GM23338 (cell line): ENCODE measurements at regions not wholly inside any gene's neighbourhood (a gene's known extent, or its start where the extent isn't known, plus 50 kb on each side); places are given as distances from the start of the nearest gene placed in this dataset.

Source experiments
- ATAC-seq: fragments of 200-7000 bp; cut with Tn5 transposase; 3 replicates; pipeline ENCODE4 v1.9.1; 2020
- DNase-seq: peaks from one replicate; pipeline ENCODE4 v3.0.0-alpha.2; 2015; ENCODE audit warnings: low spot score
- H2AFZ ChIP-seq: fragments of 200-600 bp; sonication (generic); 2 replicates; pipeline ENCODE4 v1.8.0; 2016; ENCODE audit warnings: antibody characterized with exemption, mild to moderate bottlenecking, moderate library complexity
- H3F3A ChIP-seq: fragments of 200-600 bp; sonication (generic); replicated peaks from 2 replicates; pipeline ENCODE4 v1.8.0; 2017; ENCODE audit warnings: antibody characterized with exemption, mixed run types, low read depth
- H3K27ac ChIP-seq: fragments of 200-600 bp; sonication (generic); 2 replicates; pipeline ENCODE4 v1.6.1; 2016; ENCODE audit warnings: low read depth
- H3K27me3 ChIP-seq: fragments of 200-600 bp; sonication (generic); 2 replicates; pipeline ENCODE4 v1.8.0; 2016; ENCODE audit warnings: mild to moderate bottlenecking, mixed run types, moderate library complexity; ENCODE audit not compliant: insufficient read depth
- H3K36me3 ChIP-seq: fragments of 200-600 bp; sonication (generic); 2 replicates; pipeline ENCODE4 v1.8.0; 2016; ENCODE audit warnings: mild to moderate bottlenecking; ENCODE audit not compliant: insufficient read depth
- H3K4me1 ChIP-seq: fragments of 200-600 bp; sonication (generic); 2 replicates; pipeline ENCODE4 v1.8.0; 2016; ENCODE audit warnings: mild to moderate bottlenecking, moderate library complexity; ENCODE audit not compliant: insufficient read depth
- H3K4me2 ChIP-seq: fragments of 200-600 bp; sonication (generic); 2 replicates; pipeline ENCODE4 v1.7.1; 2017; ENCODE audit warnings: mixed run types
- H3K4me3 ChIP-seq: fragments of 200-600 bp; sonication (generic); 2 replicates; pipeline ENCODE4 v1.6.1; 2016; ENCODE audit warnings: mixed run types
- H3K79me2 ChIP-seq: fragments of 200-600 bp; sonication (generic); replicated peaks from 2 replicates; pipeline ENCODE4 v1.8.0; 2017; ENCODE audit warnings: mild to moderate bottlenecking; ENCODE audit not compliant: insufficient read depth
- H3K9me2 ChIP-seq: fragments of 200-600 bp; sonication (generic); 2 replicates; pipeline ENCODE4 v1.8.0; 2017; ENCODE audit not compliant: insufficient read depth
- H4K20me1 ChIP-seq: fragments of 200-600 bp; sonication (generic); replicated peaks from 2 replicates; pipeline ENCODE4 v1.8.0; 2017; ENCODE audit warnings: mild to moderate bottlenecking; ENCODE audit not compliant: insufficient read depth
- H3K27ac Mint-ChIP-seq: 2 replicates; pipeline ENCODE4 v1.8.0; 2020; ENCODE audit warnings: inconsistent platforms, mild to moderate bottlenecking, moderate library complexity, mixed read lengths
- H3K27me3 Mint-ChIP-seq: 3 replicates; pipeline ENCODE4 v1.8.0; 2022; ENCODE audit warnings: low read depth, mild to moderate bottlenecking, moderate library complexity, mixed read lengths, inconsistent platforms; ENCODE audit not compliant: insufficient read depth, poor library complexity
- H3K36me3 Mint-ChIP-seq: 3 replicates; pipeline ENCODE4 v1.8.0; 2021; ENCODE audit warnings: low read depth, mild to moderate bottlenecking, inconsistent platforms, moderate library complexity, mixed read lengths
- H3K4me1 Mint-ChIP-seq: 3 replicates; pipeline ENCODE4 v1.8.0; 2020; ENCODE audit warnings: mild to moderate bottlenecking, inconsistent platforms, mixed read lengths
- H3K4me3 Mint-ChIP-seq: 3 replicates; pipeline ENCODE4 v1.8.0; 2021; ENCODE audit warnings: moderate library complexity, mild to moderate bottlenecking, inconsistent platforms, mixed read lengths
- H3K9me3 Mint-ChIP-seq: 3 replicates; pipeline ENCODE4 v1.8.0; 2020; ENCODE audit warnings: moderate library complexity, mild to moderate bottlenecking, inconsistent platforms, mixed read lengths
- JUNB ChIP-seq: IDR thresholded peaks from one replicate; pipeline ENCODE4 v1.6.1; 2016; ENCODE audit warnings: antibody characterized with exemption; ENCODE audit not compliant: unreplicated experiment
- NANOG ChIP-seq: IDR thresholded peaks from 2 replicates; pipeline ENCODE4 v1.6.1; 2016; ENCODE audit warnings: antibody characterized with exemption, borderline replicate concordance
- POLR2AphosphoS5 ChIP-seq: IDR thresholded peaks from 2 replicates; pipeline ENCODE4 v1.6.1; 2016; ENCODE audit warnings: antibody characterized with exemption, low read depth
- TF ChIP-seq, protein P1 (sequence below), 2 experiments: fragments of 200-600 bp in 1 of 2; sonication (generic) in 1 of 2; conservative IDR thresholded peaks; 2 replicates each; pipeline versions ENCODE4 v1.5.1 to v1.6.1; 2016 to 2017; ENCODE audit warnings: antibody characterized with exemption in 2 of 2, low read depth in 2 of 2, mild to moderate bottlenecking in 2 of 2, moderate library complexity in 1 of 2
- TF ChIP-seq, protein P2 (sequence below): IDR thresholded peaks from 2 replicates; pipeline ENCODE4 v1.6.1; 2016; ENCODE audit warnings: antibody characterized with exemption

DNA sequence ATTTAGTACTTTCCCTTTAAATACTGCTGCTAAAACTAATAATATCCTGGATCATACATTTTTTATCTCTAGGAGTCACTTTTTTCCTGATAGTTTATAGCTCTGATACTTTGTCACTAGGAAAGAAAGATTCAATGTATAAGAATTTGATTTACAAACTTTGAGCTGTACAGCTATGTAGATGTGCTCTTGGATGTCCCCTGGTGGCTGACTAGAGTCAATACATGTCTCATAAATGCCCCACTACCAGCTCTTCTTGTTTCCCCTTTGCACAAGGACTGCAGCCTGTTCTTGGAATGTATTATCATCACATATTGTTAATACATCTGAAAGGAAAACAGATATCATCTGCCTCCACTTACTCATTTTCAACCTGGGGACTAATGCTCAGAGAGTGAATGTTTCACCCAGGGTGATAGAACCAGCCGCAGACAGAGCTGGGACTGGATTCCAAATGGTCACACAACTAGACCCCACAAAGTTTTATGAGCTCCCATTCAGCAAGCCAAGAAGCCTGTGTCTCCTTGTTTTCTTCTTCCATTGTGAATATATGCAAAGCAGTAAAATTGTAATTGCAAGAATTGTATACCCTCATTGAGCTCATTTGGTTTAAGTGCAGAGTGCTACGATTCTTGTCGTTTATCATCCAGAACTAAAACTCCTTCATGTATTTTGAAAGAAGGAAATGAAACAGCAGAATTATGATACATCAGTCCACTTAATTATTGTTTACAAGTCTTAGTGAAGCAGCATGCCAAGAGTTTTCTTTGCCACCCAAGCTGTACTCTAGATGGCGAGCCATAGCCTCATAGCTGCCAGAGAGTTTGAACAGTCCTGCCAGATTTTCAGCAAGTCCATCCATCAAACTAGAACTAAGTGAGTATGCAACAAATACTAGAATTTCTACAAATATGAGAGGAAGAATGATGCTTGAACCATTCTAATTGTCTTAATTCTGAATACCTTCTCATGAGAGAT is 261.6 kb upstream of the LMCD1 start:
- peak; percentile 80 for ATAC-seq
- Mint-ChIP-seq H3K9me3 (no peaks in the 10 kb centered on the region; the same call in 1 of the 3 replicates), H3K4me3 (no peak overlapping the region), H3K36me3 (peaks cover 7% of the 10 kb centered on the region; the same call in 1 of the 3 replicates), H3K27me3 (no peaks in the 10 kb centered on the region), H3K4me1 (peaks cover 2% of the 10 kb centered on the region; the same call in 2 of the 3 replicates), H3K27ac (no peak overlapping the region)
- H2AFZ ChIP-seq = no peak overlapping the region
- DNase-seq = peak; percentile 74
- H3K4me1 ChIP-seq = no peaks in the 10 kb centered on the region
- no peak overlapping the region for H3K27ac ChIP-seq
- no peaks in the 10 kb centered on the region for H3K36me3 ChIP-seq
- no peak overlapping the region for H3K4me3 ChIP-seq
- H3K79me2 ChIP-seq = no peaks in the 10 kb centered on the region
- TF ChIP-seq, protein P1, sequence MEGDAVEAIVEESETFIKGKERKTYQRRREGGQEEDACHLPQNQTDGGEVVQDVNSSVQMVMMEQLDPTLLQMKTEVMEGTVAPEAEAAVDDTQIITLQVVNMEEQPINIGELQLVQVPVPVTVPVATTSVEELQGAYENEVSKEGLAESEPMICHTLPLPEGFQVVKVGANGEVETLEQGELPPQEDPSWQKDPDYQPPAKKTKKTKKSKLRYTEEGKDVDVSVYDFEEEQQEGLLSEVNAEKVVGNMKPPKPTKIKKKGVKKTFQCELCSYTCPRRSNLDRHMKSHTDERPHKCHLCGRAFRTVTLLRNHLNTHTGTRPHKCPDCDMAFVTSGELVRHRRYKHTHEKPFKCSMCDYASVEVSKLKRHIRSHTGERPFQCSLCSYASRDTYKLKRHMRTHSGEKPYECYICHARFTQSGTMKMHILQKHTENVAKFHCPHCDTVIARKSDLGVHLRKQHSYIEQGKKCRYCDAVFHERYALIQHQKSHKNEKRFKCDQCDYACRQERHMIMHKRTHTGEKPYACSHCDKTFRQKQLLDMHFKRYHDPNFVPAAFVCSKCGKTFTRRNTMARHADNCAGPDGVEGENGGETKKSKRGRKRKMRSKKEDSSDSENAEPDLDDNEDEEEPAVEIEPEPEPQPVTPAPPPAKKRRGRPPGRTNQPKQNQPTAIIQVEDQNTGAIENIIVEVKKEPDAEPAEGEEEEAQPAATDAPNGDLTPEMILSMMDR (conservative IDR thresholded peaks at IDR 0.05; ENCODE audit: low read depth in 2 of 2) = peak; percentile 74 to 79
- TF ChIP-seq, protein P2, sequence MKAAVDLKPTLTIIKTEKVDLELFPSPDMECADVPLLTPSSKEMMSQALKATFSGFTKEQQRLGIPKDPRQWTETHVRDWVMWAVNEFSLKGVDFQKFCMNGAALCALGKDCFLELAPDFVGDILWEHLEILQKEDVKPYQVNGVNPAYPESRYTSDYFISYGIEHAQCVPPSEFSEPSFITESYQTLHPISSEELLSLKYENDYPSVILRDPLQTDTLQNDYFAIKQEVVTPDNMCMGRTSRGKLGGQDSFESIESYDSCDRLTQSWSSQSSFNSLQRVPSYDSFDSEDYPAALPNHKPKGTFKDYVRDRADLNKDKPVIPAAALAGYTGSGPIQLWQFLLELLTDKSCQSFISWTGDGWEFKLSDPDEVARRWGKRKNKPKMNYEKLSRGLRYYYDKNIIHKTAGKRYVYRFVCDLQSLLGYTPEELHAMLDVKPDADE = no peak
- H3K27me3 ChIP-seq = no peaks in the 10 kb centered on the region
- no peaks in the 10 kb centered on the region for H3F3A ChIP-seq
- no peak overlapping the region for H3K4me2 ChIP-seq
- H3K9me2 ChIP-seq = peaks cover 9% of the 10 kb centered on the region; the same call in 1 of the 2 replicates
- H4K20me1 ChIP-seq = no peaks in the 10 kb centered on the region

DNA sequence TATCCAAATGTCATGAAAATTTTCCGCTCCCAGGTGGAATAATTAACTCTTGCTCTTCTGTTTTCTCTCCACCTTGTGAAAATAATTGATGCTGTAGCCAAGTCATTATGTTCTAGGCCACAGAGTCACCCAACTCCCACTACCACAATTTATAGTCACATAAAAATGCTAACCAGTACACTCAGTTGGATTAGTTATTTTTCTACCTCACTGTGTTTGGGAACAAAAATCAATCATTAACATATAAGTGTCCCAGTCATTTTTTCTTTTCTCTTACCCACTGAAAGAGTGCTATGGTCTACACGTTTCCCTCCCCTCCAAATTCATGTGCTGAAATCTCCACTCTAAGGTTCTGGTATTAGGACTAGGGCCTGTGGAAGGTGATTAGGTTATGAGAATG is 255.6 kb upstream of the LMCD1 start:
- DNase-seq (no peak), ATAC-seq (no peak)
- no peak overlapping the region for H2AFZ ChIP-seq
- H3K9me2 ChIP-seq = peaks cover 27% of the 10 kb centered on the region; the same call in 1 of the 2 replicates
- no peaks in the 10 kb centered on the region for H3K36me3 ChIP-seq
- Mint-ChIP-seq H3K36me3 (peaks cover 7% of the 10 kb centered on the region; the same call in 1 of the 3 replicates), H3K4me3 (no peak overlapping the region), H3K4me1 (peaks cover 12% of the 10 kb centered on the region), H3K9me3 (peaks cover 6% of the 10 kb centered on the region), H3K27me3 (no peaks in the 10 kb centered on the region), H3K27ac (no peak overlapping the region)
- no peaks in the 10 kb centered on the region for H3K27me3 ChIP-seq
- no peak overlapping the region for H3K4me2 ChIP-seq
- H4K20me1 ChIP-seq = no peaks in the 10 kb centered on the region
- no peaks in the 10 kb centered on the region for H3K79me2 ChIP-seq
- H3K4me1 ChIP-seq = peaks cover 5% of the 10 kb centered on the region; the same call in 1 of the 2 replicates
- H3K4me3 ChIP-seq = no peak overlapping the region
- H3F3A ChIP-seq = no peaks in the 10 kb centered on the region
- TF ChIP-seq NANOG (no peak), JUNB (no peak)
- no peak overlapping the region for H3K27ac ChIP-seq

DNA sequence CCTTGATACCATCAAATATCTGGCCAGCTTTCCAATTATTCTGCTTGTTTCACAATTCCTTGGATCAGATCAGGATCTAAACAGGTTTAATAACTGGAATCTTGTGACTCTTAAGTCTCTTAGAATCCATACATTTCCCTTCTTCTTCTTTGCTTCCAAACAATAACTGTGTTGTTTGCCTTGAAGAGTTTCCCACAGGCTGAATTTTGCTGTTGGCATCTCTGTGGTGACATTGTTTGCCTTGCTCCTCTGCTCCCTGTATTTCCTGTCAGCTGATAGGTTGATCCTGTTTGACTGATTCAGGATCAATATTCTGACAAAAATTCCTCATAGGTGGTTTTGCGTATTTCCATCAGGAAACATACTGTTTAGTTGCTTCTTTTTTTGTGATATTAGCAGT is 248.4 kb upstream of the LMCD1 start:
- Histone ChIP-seq H3K4me2 (no peak overlapping the region), H3F3A (no peaks in the 10 kb centered on the region), H2AFZ (no peak overlapping the region), H3K27ac (no peak overlapping the region), H3K4me3 (no peak overlapping the region), H4K20me1 (no peaks in the 10 kb centered on the region), H3K9me2 (0 out of 2 replicates have a peak, but pooled peaks cover 14% of the 10 kb centered on the region), H3K4me1 (peaks cover 5% of the 10 kb centered on the region; the same call in 1 of the 2 replicates), H3K36me3 (no peaks in the 10 kb centered on the region), H3K27me3 (no peaks in the 10 kb centered on the region), H3K79me2 (no peaks in the 10 kb centered on the region)
- Mint-ChIP-seq H3K27me3 (peaks cover 2% of the 10 kb centered on the region), H3K36me3 (no peaks in the 10 kb centered on the region), H3K9me3 (peaks cover 8% of the 10 kb centered on the region; the same call in 2 of the 3 replicates), H3K4me3 (no peak overlapping the region), H3K4me1 (peaks cover 6% of the 10 kb centered on the region; the same call in 2 of the 3 replicates), H3K27ac (no peak overlapping the region)
- no peak for DNase-seq
- no peak for TF ChIP-seq POLR2AphosphoS5
- ATAC-seq = no peak
